ENCODE measurements at regions not wholly inside any gene's neighbourhood (a gene's known extent, or its start where the extent isn't known, plus 50 kb on each side); places are given as distances from the start of the nearest gene placed in this dataset.
"Not testable (repeated sequence)": the region's sequence is repeated elsewhere in the genome, so short reads cannot be mapped to it uniquely, and the experiment has no call there.

DNA sequence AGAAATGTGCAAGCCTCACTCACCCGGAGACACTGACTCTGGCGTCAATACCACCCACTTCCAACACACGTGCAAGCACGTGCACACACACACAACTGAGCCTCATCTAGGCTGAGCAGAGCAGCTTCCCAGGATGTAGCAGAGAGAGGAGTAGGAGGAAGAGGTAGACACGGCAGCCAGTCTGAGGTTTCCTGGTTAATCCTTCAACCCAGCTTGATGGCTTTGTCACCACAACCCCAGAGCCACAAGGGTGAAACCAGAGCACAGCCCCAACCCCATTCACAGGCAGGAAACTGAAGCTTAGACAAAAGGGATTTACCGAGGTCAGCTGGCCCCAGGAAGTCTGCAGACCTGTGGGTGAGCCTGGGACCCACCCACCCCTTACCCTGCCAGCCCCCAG lies 905.3 kb downstream of the TUBA3C start:
- not testable (repeated sequence) for H3K9me3 ChIP-seq (ENCODE audit: low read length); H2AFZ ChIP-seq (ENCODE audit: low read length); H3K9me2 ChIP-seq (ENCODE audit: low read depth, low read length); H3K4me2 ChIP-seq (ENCODE audit: low read length); H3K9ac ChIP-seq (ENCODE audit: low read length); H3K4me3 ChIP-seq (ENCODE audit: low read depth, low read length, poor library complexity, severe bottlenecking); H3K79me2 ChIP-seq (ENCODE audit: insufficient read depth, low read length); H4K20me1 ChIP-seq (ENCODE audit: insufficient read depth, low read length); H3K27me3 ChIP-seq (ENCODE audit: insufficient read depth, low read length); H3F3A ChIP-seq (ENCODE audit: insufficient read depth, low read length); H3K27ac ChIP-seq (ENCODE audit: low read depth, low read length, poor library complexity, severe bottlenecking); H3K36me3 ChIP-seq (ENCODE audit: insufficient read depth, low read length); H3K4me1 ChIP-seq (ENCODE audit: insufficient read depth, low read length, severe bottlenecking)

DNA sequence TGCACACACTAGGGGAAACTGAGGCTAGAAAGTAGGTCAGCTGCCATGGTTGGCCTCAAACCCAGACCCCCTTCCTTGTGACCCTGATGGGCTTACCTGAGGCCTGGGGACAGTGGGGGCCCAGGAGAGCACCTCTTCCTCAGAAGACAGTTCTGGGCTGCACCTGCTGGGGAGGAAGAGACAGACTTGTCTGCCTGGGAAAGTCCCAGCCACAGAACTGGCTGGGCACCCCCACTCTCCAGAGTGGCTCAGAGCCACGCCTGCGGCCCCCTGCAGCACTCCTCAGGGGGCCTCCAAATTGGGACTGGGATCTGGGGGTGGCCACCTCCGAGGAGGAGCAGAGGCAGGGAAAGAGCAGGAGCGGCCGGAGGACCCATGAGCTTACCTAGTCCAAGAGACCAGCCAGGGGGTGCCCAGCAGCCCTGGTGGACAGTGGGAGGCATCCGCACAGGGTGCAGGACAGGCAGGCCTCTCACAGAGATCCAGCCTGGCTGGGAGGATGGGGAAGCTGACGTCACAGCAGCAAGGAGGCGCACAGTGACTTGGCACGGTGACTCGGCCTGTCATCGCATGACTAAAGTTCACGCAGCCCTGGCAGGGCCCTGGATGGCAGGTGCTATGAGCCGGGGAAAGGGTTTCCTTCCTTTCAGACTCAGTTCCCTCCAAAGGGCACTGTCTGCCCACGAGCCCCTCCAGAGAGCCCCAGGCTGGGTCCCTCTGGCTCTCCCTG lies 907.7 kb downstream of the TUBA3C start:
- not testable (repeated sequence) for H3K27me3 ChIP-seq (ENCODE audit: insufficient read depth, low read length); H3F3A ChIP-seq (ENCODE audit: insufficient read depth, low read length); H3K4me1 ChIP-seq (ENCODE audit: insufficient read depth, low read length, severe bottlenecking); H3K9me2 ChIP-seq (ENCODE audit: low read depth, low read length); H3K4me2 ChIP-seq (ENCODE audit: low read length); H3K27ac ChIP-seq (ENCODE audit: low read depth, low read length, poor library complexity, severe bottlenecking); H4K20me1 ChIP-seq (ENCODE audit: insufficient read depth, low read length); H2AFZ ChIP-seq (ENCODE audit: low read length); H3K79me2 ChIP-seq (ENCODE audit: insufficient read depth, low read length); H3K9me3 ChIP-seq (ENCODE audit: low read length); H3K9ac ChIP-seq (ENCODE audit: low read length); H3K36me3 ChIP-seq (ENCODE audit: insufficient read depth, low read length); H3K4me3 ChIP-seq (ENCODE audit: low read depth, low read length, poor library complexity, severe bottlenecking)

- H3K9me3 ChIP-seq (ENCODE audit: low read length); H3K4me1 ChIP-seq (ENCODE audit: insufficient read depth, low read length, severe bottlenecking); H3K9ac ChIP-seq (ENCODE audit: low read length); H3K36me3 ChIP-seq (ENCODE audit: insufficient read depth, low read length); H3K9me2 ChIP-seq (ENCODE audit: low read depth, low read length); H2AFZ ChIP-seq (ENCODE audit: low read length); H3K4me3 ChIP-seq (ENCODE audit: low read depth, low read length, poor library complexity, severe bottlenecking); H3K4me2 ChIP-seq (ENCODE audit: low read length); H4K20me1 ChIP-seq (ENCODE audit: insufficient read depth, low read length); H3K27me3 ChIP-seq (ENCODE audit: insufficient read depth, low read length); H3F3A ChIP-seq (ENCODE audit: insufficient read depth, low read length); H3K79me2 ChIP-seq (ENCODE audit: insufficient read depth, low read length); H3K27ac ChIP-seq (ENCODE audit: low read depth, low read length, poor library complexity, severe bottlenecking): not testable (repeated sequence)
Observed at GRCh38 chr13:18258801-18259419, 922.7 kb downstream of the TUBA3C start.

GRCh38 chr13:18257686-18258085 lies 923.9 kb downstream of the TUBA3C start:
- H3K27ac ChIP-seq (ENCODE audit: low read depth, low read length, poor library complexity, severe bottlenecking); H3K36me3 ChIP-seq (ENCODE audit: insufficient read depth, low read length); H3K4me2 ChIP-seq (ENCODE audit: low read length); H3K4me3 ChIP-seq (ENCODE audit: low read depth, low read length, poor library complexity, severe bottlenecking); H3K27me3 ChIP-seq (ENCODE audit: insufficient read depth, low read length); H2AFZ ChIP-seq (ENCODE audit: low read length); H4K20me1 ChIP-seq (ENCODE audit: insufficient read depth, low read length); H3K79me2 ChIP-seq (ENCODE audit: insufficient read depth, low read length); H3K9ac ChIP-seq (ENCODE audit: low read length); H3K4me1 ChIP-seq (ENCODE audit: insufficient read depth, low read length, severe bottlenecking); H3F3A ChIP-seq (ENCODE audit: insufficient read depth, low read length); H3K9me3 ChIP-seq (ENCODE audit: low read length); H3K9me2 ChIP-seq (ENCODE audit: low read depth, low read length): not testable (repeated sequence)

DNA sequence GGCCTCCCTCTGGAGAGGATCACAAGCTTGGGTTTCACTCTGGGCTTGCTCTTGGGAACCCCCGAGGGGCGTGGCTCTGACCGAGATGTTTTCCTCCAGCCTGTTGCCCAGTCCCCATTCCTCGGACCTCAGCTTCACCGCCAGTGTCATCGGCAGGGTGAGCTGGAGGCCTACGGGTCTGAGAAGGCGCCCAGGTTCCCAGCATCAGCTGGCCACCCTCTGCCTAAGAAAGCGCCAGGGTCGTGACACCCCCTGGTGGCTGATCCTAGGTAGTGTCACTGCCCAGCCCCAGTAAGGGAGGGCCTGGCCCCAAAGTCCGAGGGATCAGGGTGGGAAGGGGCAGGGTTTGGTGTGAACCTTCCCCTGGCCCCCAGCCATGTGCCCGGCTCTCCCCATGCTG lies 928.8 kb downstream of the TUBA3C start:
- H3K79me2 ChIP-seq (ENCODE audit: insufficient read depth, low read length); H3K4me2 ChIP-seq (ENCODE audit: low read length); H3K9me2 ChIP-seq (ENCODE audit: low read depth, low read length); H3K9me3 ChIP-seq (ENCODE audit: low read length); H3K27me3 ChIP-seq (ENCODE audit: insufficient read depth, low read length); H2AFZ ChIP-seq (ENCODE audit: low read length); H3F3A ChIP-seq (ENCODE audit: insufficient read depth, low read length); H4K20me1 ChIP-seq (ENCODE audit: insufficient read depth, low read length); H3K27ac ChIP-seq (ENCODE audit: low read depth, low read length, poor library complexity, severe bottlenecking); H3K9ac ChIP-seq (ENCODE audit: low read length); H3K36me3 ChIP-seq (ENCODE audit: insufficient read depth, low read length); H3K4me1 ChIP-seq (ENCODE audit: insufficient read depth, low read length, severe bottlenecking); H3K4me3 ChIP-seq (ENCODE audit: low read depth, low read length, poor library complexity, severe bottlenecking): not testable (repeated sequence)
- TF ChIP-seq CTCF (IDR thresholded peaks at IDR 0.05; ENCODE audit: low read length) = peak; percentile 26

GRCh38 chr13:18248533-18249240 lies 932.9 kb downstream of the TUBA3C start:
- not testable (repeated sequence) for H4K20me1 ChIP-seq (ENCODE audit: insufficient read depth, low read length); H3F3A ChIP-seq (ENCODE audit: insufficient read depth, low read length); H3K4me1 ChIP-seq (ENCODE audit: insufficient read depth, low read length, severe bottlenecking); H3K9ac ChIP-seq (ENCODE audit: low read length); H3K27me3 ChIP-seq (ENCODE audit: insufficient read depth, low read length); H3K9me3 ChIP-seq (ENCODE audit: low read length); H3K4me2 ChIP-seq (ENCODE audit: low read length); H3K27ac ChIP-seq (ENCODE audit: low read depth, low read length, poor library complexity, severe bottlenecking); H3K4me3 ChIP-seq (ENCODE audit: low read depth, low read length, poor library complexity, severe bottlenecking); H3K9me2 ChIP-seq (ENCODE audit: low read depth, low read length); H2AFZ ChIP-seq (ENCODE audit: low read length); H3K36me3 ChIP-seq (ENCODE audit: insufficient read depth, low read length); H3K79me2 ChIP-seq (ENCODE audit: insufficient read depth, low read length)

DNA sequence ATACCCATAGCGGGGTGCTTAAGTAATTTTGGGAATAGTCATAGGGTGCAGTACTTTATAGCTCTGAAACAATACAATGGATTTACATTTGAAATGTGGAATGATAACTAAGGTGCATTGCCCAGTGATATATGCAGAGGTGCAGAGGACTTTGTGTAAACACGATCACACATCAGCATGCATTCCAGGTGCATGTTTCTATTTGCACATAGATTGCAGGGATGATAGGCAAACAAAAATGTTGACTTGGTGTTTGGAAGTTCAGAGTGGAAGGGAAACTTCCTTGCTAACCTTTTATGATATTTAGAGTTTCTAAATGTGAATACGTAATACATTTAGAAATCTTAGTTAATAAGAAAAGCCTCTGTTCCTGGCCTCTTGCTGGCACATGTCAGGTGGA lies 941.5 kb downstream of the TUBA3C start:
- not testable (repeated sequence) for H3K36me3 ChIP-seq (ENCODE audit: insufficient read depth, low read length); H3K4me1 ChIP-seq (ENCODE audit: insufficient read depth, low read length, severe bottlenecking); H3K27ac ChIP-seq (ENCODE audit: low read depth, low read length, poor library complexity, severe bottlenecking); H3K79me2 ChIP-seq (ENCODE audit: insufficient read depth, low read length); H3K9me3 ChIP-seq (ENCODE audit: low read length); H2AFZ ChIP-seq (ENCODE audit: low read length); H3K27me3 ChIP-seq (ENCODE audit: insufficient read depth, low read length); H3K4me2 ChIP-seq (ENCODE audit: low read length); H3F3A ChIP-seq (ENCODE audit: insufficient read depth, low read length); H3K4me3 ChIP-seq (ENCODE audit: low read depth, low read length, poor library complexity, severe bottlenecking); H3K9me2 ChIP-seq (ENCODE audit: low read depth, low read length); H4K20me1 ChIP-seq (ENCODE audit: insufficient read depth, low read length); H3K9ac ChIP-seq (ENCODE audit: low read length)

Data from OCI-LY1 (cell line).